HCT116 (cell line): ENCODE measurements at regions not wholly inside any gene's neighbourhood (a gene's known extent, or its start where the extent isn't known, plus 50 kb on each side); places are given as distances from the start of the nearest gene placed in this dataset.

Source experiments
- ATAC-seq: fragments of 200-7000 bp; cut with Tn5 transposase; 2 replicates; pipeline ENCODE4 v1.9.1; 2020; ENCODE audit warnings: mild to moderate bottlenecking, moderate library complexity
- BruUV-seq: library from RNA; stranded (reverse); fragments of 400-500 nt; replicated peaks from 2 replicates; lab custom pipeline; 2021; lab: Mats Ljungman, UMichigan
- CTCF ChIA-PET: fragments of 300-600 bp; sonication (Branson Sonifier 250); formaldehyde crosslinking; loops from one replicate; lab custom pipeline; 2021; ENCODE audit warnings: antibody characterized with exemption; lab: Charles Lee
- POLR2A ChIA-PET: fragments of 300-600, 350-600 bp; sonication (Branson Sonifier 250); formaldehyde crosslinking; loops from one replicate; lab custom pipeline; 2021; ENCODE audit warnings: antibody characterized with exemption; lab: Charles Lee
- RAD21 ChIA-PET, 2 experiments: fragments of 300-600 bp; sonication (Branson Sonifier 250); formaldehyde crosslinking; loops; one replicate each; lab custom pipeline; 2023; ENCODE audit warnings: low total read pairs in 2 of 2; ENCODE audit not compliant: uncharacterized antibody in 2 of 2, unreplicated experiment in 2 of 2, low non-redundant PET in 1 of 2; lab: Charles Lee
- DNase-seq: peaks from one replicate; pipeline ENCODE4 v3.0.0-alpha.2; 2010; ENCODE audit warnings: low read depth, low spot score
- H2AFZ ChIP-seq: fragments of 200-600 bp; shearing (Covaris generic), sonication (generic); 2 replicates; pipeline ENCODE4 v1.6.1; 2017; ENCODE audit warnings: low read depth, mixed run types, mixed read lengths, antibody characterized with exemption, low read length; ENCODE audit not compliant: poor library complexity, severe bottlenecking
- H3K27ac ChIP-seq: 2 replicates; pipeline ENCODE4 v1.5.1; 2012; ENCODE audit warnings: low read depth, low read length
- H3K27me3 ChIP-seq: fragments of 200-600 bp; sonication (generic); 2 replicates; pipeline ENCODE4 v1.6.1; 2016; ENCODE audit warnings: mixed run types, low read length, mixed read lengths; ENCODE audit not compliant: insufficient read depth
- H3K36me3 ChIP-seq, 2 experiments: fragments of 200-500 bp in 1 of 2; fragments of 200-600 bp in 1 of 2; sonication (Bioruptor generic) in 1 of 2; sonication (generic) in 1 of 2; 2 replicates each; pipeline versions ENCODE4 v1.5.1 to v1.6.1; 2014 to 2016; ENCODE audit warnings: low read length in 2 of 2, inconsistent platforms in 1 of 2, mixed read lengths in 1 of 2, mixed run types in 1 of 2; ENCODE audit not compliant: insufficient read depth in 2 of 2, control insufficient read depth in 1 of 2
- H3K4me1 ChIP-seq, 2 experiments: fragments of 200-600 bp in 1 of 2; sonication (generic) in 1 of 2; 2 replicates each; pipeline versions ENCODE4 v1.5.1 to v1.6.1; 2012 to 2017; ENCODE audit warnings: low read length in 2 of 2, inconsistent platforms in 1 of 2, mild to moderate bottlenecking in 1 of 2, mixed read lengths in 1 of 2, mixed run types in 1 of 2, moderate library complexity in 1 of 2; ENCODE audit not compliant: insufficient read depth in 2 of 2, control insufficient read depth in 1 of 2
- H3K4me2 ChIP-seq: fragments of 200-600 bp; sonication (generic); 2 replicates; pipeline ENCODE4 v1.6.1; 2017; ENCODE audit warnings: mixed run types, low read length, mixed read lengths
- H3K4me3 ChIP-seq, 2 experiments: fragments of 200-600 bp in 1 of 2; sonication (generic) in 1 of 2; replicated peaks in 1 of 2; 2 replicates each; pipeline ENCODE4 v1.5.1; 2011 to 2016; ENCODE audit warnings: low read length in 2 of 2, control low read depth in 1 of 2, low read depth in 1 of 2, mild to moderate bottlenecking in 1 of 2, mixed read lengths in 1 of 2, mixed run types in 1 of 2
- H3K79me2 ChIP-seq: fragments of 200-600 bp; sonication (generic); 2 replicates; pipeline ENCODE4 v1.6.1; 2017; ENCODE audit warnings: mild to moderate bottlenecking, mixed run types, low read length, moderate library complexity, mixed read lengths; ENCODE audit not compliant: insufficient read depth
- H3K9ac ChIP-seq: fragments of 200-600 bp; sonication (generic); 2 replicates; pipeline ENCODE4 v1.6.1; 2016; ENCODE audit warnings: low read length, mixed read lengths
- H3K9me2 ChIP-seq: fragments of 200-600 bp; sonication (generic), shearing (Covaris generic); 2 replicates; pipeline ENCODE4 v1.6.1; 2017; ENCODE audit warnings: mixed run types, mild to moderate bottlenecking, moderate library complexity; ENCODE audit not compliant: insufficient read depth
- H3K9me3 ChIP-seq, 2 experiments: fragments of 200-500 bp in 1 of 2; fragments of 200-600 bp in 1 of 2; sonication (Bioruptor generic) in 1 of 2; sonication (generic) in 1 of 2; 2 replicates each; pipeline ENCODE4 v1.6.1; 2014 to 2017; ENCODE audit warnings: low read length in 2 of 2, mixed read lengths in 2 of 2, inconsistent platforms in 1 of 2, low read depth in 1 of 2, mild to moderate bottlenecking in 1 of 2, mixed run types in 1 of 2, moderate library complexity in 1 of 2; ENCODE audit not compliant: control insufficient read depth in 1 of 2, insufficient read depth in 1 of 2
- H4K20me1 ChIP-seq: fragments of 200-600 bp; sonication (generic), shearing (Covaris generic); 2 replicates; pipeline ENCODE4 v1.6.1; 2017; ENCODE audit warnings: mixed run types, mild to moderate bottlenecking, moderate library complexity; ENCODE audit not compliant: insufficient read depth
- CBX3 ChIP-seq: IDR thresholded peaks from 2 replicates; pipeline ENCODE4 v1.6.1; 2012; ENCODE audit warnings: low read depth
- CEBPB ChIP-seq: IDR thresholded peaks from 2 replicates; pipeline ENCODE4 v1.6.1; 2012; ENCODE audit warnings: low read depth
- EGR1 ChIP-seq: IDR thresholded peaks from 2 replicates; pipeline ENCODE4 v1.6.1; 2012; ENCODE audit warnings: low read depth
- ELF1 ChIP-seq: IDR thresholded peaks from 2 replicates; pipeline ENCODE4 v1.6.1; 2012; ENCODE audit warnings: low read depth, borderline replicate concordance
- EZH2 ChIP-seq: fragments of 200-600 bp; sonication (generic); IDR thresholded peaks from 2 replicates; pipeline ENCODE4 v1.6.1; 2017; ENCODE audit warnings: antibody characterized with exemption, mixed run types
- FOSL1 ChIP-seq: IDR thresholded peaks from 2 replicates; pipeline ENCODE4 v1.6.1; 2012; ENCODE audit warnings: low read depth
- POLR2A ChIP-seq: IDR thresholded peaks from 2 replicates; pipeline ENCODE4 v1.7.0; 2011; ENCODE audit warnings: borderline replicate concordance; ENCODE audit not compliant: insufficient read depth, insufficient read length; ENCODE audit errors: extremely low read depth
- POLR2AphosphoS5 ChIP-seq: IDR thresholded peaks from 2 replicates; pipeline ENCODE4 v1.6.1; 2011; ENCODE audit warnings: mild to moderate bottlenecking, low read depth, low read length, moderate library complexity
- RAD21 ChIP-seq: IDR thresholded peaks from 2 replicates; pipeline ENCODE4 v1.6.1; 2012; ENCODE audit warnings: low read depth, mild to moderate bottlenecking
- SIN3A ChIP-seq: IDR thresholded peaks from 2 replicates; pipeline ENCODE4 v1.6.1; 2012; ENCODE audit warnings: low read depth
- SP1 ChIP-seq: IDR thresholded peaks from 2 replicates; pipeline ENCODE4 v1.6.1; 2012; ENCODE audit warnings: low read depth
- TCF7L2 ChIP-seq: IDR thresholded peaks from 2 replicates; pipeline ENCODE4 v1.7.0; 2011; ENCODE audit warnings: borderline replicate concordance, inconsistent platforms; ENCODE audit not compliant: insufficient read depth, insufficient read length; ENCODE audit errors: extremely low read depth
- ZFX ChIP-seq: fragments of 450-650 bp; IDR thresholded peaks from 2 replicates; pipeline ENCODE4 v1.6.1; 2017
- ZNF274 ChIP-seq: fragments of 200-500 bp; sonication (Bioruptor generic); IDR thresholded peaks from 2 replicates; pipeline ENCODE4 v1.6.1; 2014; ENCODE audit warnings: mild to moderate bottlenecking, low read depth, low read length, inconsistent platforms
- intact Hi-C: fragments of 100-400 bp; cut with micrococcal nuclease; formaldehyde crosslinking; loops from 2 replicates; pipeline ENCODE4 v1.10.0; 2022
- TF ChIP-seq, protein P1 (sequence below): IDR thresholded peaks from 2 replicates; pipeline ENCODE4 v1.6.1; 2011; ENCODE audit warnings: mild to moderate bottlenecking, low read length, moderate library complexity; ENCODE audit not compliant: insufficient replicate concordance; ENCODE audit errors: extremely low read depth
- TF ChIP-seq, protein P2 (sequence below): IDR thresholded peaks from 2 replicates; pipeline ENCODE4 v1.6.1; 2012
- TF ChIP-seq, protein P3 (sequence below): IDR thresholded peaks from 2 replicates; pipeline ENCODE4 v1.6.1; 2012

DNA sequence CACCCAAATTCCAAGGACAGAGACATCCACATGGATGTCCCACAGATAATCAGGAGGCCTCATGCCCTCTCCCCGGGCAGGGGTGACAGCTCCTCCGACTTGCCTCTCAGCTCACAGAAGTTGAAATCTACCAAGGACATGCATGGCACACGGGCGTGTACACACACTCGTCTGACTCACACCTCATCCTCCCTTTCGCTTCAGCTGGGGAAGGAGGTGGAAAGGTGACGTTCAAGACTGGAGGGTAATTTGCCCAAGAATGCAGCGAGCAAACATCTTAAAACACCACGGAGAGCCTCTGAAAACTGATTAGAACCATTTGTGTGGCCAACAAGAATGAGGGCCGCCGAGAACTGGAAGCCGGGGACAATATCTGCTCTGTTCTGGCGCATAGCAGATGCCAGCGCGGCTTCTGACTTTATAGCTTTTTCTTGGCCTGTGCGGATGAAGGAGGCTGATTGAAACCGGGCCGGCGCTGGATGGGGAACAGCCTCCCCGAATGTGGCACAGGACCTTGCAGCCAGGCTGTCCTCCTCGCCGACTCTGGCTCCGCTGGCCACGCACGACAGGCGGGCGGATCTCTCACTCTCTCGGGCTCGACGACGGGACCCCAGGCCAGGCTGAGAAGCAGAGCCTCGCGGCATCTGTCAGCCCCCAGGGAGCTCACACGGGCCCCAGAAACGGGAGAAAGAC is 100.9 kb downstream of the C16orf95 start (continued):
- TF ChIP-seq, protein P1, sequence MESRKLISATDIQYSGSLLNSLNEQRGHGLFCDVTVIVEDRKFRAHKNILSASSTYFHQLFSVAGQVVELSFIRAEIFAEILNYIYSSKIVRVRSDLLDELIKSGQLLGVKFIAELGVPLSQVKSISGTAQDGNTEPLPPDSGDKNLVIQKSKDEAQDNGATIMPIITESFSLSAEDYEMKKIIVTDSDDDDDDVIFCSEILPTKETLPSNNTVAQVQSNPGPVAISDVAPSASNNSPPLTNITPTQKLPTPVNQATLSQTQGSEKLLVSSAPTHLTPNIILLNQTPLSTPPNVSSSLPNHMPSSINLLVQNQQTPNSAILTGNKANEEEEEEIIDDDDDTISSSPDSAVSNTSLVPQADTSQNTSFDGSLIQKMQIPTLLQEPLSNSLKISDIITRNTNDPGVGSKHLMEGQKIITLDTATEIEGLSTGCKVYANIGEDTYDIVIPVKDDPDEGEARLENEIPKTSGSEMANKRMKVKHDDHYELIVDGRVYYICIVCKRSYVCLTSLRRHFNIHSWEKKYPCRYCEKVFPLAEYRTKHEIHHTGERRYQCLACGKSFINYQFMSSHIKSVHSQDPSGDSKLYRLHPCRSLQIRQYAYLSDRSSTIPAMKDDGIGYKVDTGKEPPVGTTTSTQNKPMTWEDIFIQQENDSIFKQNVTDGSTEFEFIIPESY: no peak
- TF ChIP-seq TCF7L2 (no peak), ZNF274 (no peak), ZFX (no peak)
- TF ChIP-seq, all 23 proteins: peak for 0

DNA sequence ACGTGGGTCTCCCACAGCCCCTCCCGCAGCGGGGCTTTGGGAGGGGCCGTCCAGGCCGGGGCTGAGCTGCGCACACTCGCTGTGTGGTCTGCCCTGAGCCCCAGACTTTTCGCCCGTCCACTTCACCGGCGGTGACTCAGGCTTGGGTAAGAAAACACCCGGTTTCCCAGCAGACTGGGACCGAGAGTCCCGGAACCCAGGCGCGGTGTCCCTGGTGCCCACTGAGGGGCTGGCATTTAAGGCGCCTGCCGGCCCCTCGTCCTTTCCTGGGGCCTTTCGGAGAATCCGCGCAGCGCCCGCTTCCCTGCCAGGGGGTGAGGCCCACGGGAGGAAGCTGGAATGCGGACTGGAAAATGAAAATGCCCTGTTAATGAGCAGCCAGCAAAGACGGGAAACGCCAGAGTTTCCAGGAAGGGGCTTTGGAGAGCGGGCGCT is 100.3 kb downstream of the C16orf95 start:
- no peak for ATAC-seq
- intact Hi-C loops: no loop called here
- POLR2A ChIA-PET: no interaction called here

More for the DNA sequence above, 100.3 kb downstream of the C16orf95 start:
- H3K79me2 ChIP-seq: no peaks in the 10 kb centered on the region
- H3K36me3 ChIP-seq: no peaks in the 10 kb centered on the region
- RAD21 ChIA-PET: no interaction called here
- no peak overlapping the region for H2AFZ ChIP-seq
- H4K20me1 ChIP-seq: no peaks in the 10 kb centered on the region
- no peak overlapping the region for H3K4me3 ChIP-seq
- DNase-seq: no peak
- H3K27ac ChIP-seq: no peak overlapping the region
- H3K4me2 ChIP-seq: no peak overlapping the region
- H3K9me3 ChIP-seq: peaks cover 0 to 4% of the 10 kb centered on the region in 2 experiments; a peak in 1 of 4 replicates
- H3K4me1 ChIP-seq: peaks cover 0 to 4% of the 10 kb centered on the region in 2 experiments; a peak in 1 of 4 replicates
- BruUV-seq: no TSS peak
- CTCF ChIA-PET: no interaction called here
- no peaks in the 10 kb centered on the region for H3K9me2 ChIP-seq
- TF ChIP-seq EGR1 (no peak), ELF1 (no peak), CBX3 (no peak), SP1 (no peak), CEBPB (no peak), ZNF274 (no peak), SIN3A (no peak), POLR2A (no peak), ZFX (no peak), TCF7L2 (no peak), RAD21 (no peak), EZH2 (no peak), FOSL1 (no peak), POLR2AphosphoS5 (no peak)
- TF ChIP-seq, protein P2, sequence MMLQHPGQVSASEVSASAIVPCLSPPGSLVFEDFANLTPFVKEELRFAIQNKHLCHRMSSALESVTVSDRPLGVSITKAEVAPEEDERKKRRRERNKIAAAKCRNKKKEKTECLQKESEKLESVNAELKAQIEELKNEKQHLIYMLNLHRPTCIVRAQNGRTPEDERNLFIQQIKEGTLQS: no peak
- TF ChIP-seq, protein P3, sequence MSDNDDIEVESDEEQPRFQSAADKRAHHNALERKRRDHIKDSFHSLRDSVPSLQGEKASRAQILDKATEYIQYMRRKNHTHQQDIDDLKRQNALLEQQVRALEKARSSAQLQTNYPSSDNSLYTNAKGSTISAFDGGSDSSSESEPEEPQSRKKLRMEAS: no peak
- TF ChIP-seq, protein P1: no peak
- no peak overlapping the region for H3K9ac ChIP-seq
- no peaks in the 10 kb centered on the region for H3K27me3 ChIP-seq
